Stimulated activated CD8-positive, alpha-beta memory T cell treated with anti-CD3 and anti-CD28 coated beads, Interleukin-2, amount 100 ng/mL, for 48 hours (primary cell): ENCODE measurements at regions not wholly inside any gene's neighbourhood (a gene's known extent, or its start where the extent isn't known, plus 50 kb on each side); places are given as distances from the start of the nearest gene placed in this dataset.

ENCODE experiments used
- DNase-seq, 2 donors: peaks; one replicate each; pipeline ENCODE4 v3.0.0-alpha.2; 2020; ENCODE audit warnings: low read depth in 2 of 2

DNA sequence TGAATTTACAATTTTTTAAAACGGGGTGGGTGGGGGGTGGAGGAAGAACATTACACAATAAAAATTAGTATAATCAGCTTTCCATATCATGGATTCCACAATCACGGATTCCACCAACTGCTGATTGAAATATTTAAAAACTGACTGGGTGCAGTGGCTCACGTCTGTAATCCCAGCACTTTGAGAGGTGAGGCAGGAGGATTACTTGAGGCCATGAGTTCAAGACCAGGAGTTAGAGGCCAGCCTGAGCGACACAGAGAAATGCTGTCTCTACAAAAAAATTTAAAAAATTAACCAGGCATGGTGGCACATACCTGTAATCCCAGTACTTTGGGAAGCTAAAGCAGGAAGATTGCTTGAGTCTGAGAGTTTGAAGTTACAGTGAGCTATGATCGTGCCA is 254.7 kb downstream of the ATG4C start:
- DNase-seq, result no peak

DNA sequence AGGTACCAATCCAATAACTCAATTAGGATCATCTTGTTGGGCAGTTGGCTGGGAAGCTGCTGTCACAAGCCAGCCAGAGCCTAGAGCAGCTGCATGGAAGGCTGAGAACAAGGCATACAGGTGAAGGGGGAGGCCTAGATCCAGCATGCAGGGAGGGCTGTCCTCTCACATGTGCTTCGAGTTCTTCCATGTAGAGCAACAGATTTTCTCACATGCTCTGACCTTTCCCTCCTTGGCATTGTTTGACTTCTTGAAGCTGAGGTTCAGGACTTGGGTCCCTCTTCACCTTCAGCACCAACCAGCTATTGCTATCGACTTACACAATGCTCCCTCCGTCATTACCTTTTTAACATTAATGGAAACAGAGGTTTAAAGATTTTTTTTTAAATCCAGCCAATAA is 257.7 kb downstream of the ATG4C start:
- DNase-seq, result no peak

DNA sequence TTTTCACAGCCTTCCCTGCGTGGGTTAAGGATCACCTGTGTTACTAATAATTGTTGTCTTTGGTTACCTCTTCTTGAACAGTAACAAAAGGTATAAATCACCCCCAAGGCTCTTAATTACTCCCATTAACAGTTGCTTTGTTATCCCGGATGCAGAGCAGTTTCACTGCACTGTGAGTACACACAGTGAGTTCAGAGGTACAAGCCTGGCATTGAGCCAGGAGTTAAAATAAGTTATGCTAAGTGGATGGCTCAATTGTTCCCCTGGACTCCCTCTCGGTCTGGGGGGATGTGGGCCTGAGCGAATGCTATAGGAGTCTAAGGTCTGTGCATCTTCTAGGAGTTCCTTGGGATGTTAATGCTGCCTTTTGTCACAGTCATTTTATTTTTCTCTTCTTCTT is 258.3 kb downstream of the ATG4C start:
- no peak for DNase-seq

DNA sequence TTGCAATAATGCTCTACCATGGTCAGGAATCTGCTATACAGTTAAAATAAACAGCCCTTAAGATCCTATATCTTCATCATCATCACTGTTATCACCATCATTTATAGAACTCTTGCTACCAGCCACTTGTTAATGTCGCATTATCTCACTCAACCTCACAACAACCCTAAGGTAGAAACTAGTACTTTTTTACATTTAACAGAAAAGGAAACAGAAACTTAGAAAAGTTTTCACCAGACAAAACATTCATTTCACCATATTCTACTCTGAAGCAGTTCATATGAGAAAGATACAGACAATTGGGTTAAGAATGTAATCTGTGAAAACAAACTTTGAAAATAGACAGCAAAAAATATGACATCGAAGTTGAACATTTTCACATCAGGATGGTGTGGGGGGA is 262.6 kb downstream of the ATG4C start:
- DNase-seq, result no peak

DNA sequence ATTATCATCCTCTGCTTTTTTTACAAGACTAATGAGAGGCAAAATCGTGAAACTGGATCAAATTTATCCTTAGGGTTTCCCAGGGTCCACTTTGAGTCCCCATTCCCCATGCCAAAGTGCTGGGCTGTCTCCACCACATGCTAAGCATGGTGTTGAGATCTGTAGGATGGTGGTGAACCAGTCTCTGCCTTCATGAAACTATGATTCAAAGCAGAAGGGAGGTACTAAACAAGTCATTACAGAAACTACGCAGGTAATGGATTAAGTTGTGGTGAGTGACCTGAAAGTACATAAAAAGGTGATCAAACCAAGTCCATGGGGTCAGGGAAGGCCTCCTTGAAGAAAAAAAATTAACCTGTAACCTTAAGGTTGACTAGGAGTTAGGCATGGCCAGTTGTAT is 265.2 kb downstream of the ATG4C start:
- no peak for DNase-seq

DNA sequence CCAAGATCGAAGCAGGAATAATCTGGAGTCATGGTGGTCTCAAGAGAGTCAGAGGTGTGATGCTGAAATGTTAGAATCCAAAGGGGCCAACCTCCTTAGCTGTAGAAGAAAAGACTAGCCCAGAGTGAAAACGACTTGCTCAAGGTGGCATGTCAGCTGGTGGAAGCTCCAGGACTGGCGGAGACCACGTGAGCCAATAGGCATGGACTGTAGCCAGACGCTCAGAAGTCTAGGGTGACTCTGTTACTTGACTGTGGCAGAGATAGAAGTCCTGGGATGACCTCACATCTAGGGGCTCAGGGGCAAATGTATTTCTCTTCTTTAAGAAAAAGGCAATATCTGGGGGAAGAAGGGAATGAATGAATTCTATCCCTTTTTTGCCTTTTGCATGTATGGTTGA is 267.4 kb downstream of the ATG4C start:
- no peak for DNase-seq

DNA sequence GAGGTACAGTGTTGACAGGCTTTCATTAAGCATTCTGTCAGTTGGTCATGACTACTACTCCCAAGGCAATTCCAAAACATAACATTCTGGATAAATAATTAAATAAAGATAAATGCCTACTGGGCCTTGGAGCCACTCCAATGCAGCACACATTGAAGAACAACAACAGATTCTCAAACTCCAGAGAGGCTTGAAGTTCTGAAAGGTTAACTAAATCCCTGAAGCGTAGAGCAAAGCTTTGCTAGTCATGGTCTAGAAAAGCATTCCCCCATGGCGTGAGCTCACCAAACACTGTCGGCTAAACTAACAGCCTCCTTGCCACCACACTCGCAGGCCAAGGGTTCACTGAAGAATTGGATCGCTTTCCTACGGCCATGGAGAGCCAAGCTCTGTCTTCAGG is 268.0 kb downstream of the ATG4C start:
- no peak for DNase-seq

DNA sequence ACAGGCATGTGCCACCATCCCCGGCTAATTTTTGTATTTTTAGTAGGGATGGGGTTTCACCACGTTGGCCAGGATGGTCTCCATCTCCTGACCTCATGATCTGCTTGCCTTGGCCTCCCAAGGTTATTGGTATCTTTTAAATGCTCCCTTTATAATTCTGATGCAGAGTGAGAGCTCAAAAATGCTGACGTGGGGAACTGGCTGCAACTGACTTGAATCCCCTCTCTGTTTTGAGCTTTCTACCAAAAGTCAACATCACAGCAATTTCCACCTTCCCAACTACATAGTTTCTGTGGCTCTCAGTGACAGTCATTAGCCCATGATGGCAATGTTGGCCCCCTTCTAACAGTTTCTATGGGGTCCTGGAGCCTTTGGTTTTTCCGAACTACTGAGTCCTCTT is 268.2 kb upstream of the FOXD3 start:
- no peak for DNase-seq

DNA sequence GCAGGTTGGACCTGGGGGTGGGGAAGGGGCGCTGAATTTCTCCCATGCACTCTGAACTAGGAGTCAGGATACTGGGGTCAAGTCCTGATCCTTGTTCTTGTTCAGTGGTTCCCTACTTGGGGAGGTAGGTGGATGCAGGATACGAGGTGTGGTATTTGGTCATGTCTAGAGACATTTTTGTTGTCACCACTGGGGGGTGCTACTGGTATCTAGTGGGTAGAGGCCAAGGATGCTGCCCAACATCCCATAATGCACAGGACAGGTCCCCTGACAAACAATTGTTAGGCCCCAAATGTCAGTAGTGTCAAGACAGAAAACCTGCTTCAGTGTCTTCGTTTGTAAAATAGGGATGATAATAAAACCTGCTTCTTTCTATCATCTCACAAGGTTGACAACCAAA is 259.0 kb upstream of the FOXD3 start:
- no peak for DNase-seq

DNA sequence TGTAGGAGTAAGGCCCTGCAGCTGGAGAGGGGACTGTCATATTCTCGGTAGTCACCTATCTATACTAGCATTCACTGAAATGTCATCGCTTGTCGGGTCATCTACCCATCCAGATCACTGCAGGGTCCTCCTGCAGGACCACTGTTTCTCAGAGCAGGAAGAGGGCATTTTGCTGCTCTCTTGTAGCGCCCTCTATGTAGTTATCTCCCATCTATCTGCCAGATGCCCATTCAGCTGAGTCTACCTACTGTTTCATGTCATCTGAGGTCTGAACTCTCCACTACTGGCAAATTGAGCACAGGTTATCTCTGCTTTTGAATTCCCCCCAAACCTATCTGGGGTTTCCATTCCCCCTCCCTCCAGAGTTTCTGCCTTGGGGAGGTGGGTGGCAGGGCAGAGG is 258.2 kb upstream of the FOXD3 start:
- no peak for DNase-seq

DNA sequence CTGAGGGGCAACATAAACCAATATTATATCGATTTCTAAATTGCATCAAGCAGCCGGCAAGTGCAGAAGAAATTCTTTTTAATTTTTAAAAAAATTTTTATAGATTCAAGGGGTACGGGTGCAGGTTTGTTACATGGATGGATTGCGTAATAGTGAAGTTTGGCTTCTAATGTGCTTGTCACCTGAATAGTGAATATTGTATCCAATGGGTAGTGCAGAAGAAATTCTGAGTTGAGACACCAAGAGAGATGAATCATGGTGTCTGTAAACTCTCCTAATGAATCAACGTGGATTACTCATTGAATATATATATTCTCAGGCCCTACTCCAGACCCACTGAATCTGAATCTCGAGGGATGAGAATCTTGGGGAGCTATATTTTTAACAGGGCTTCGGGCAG is 253.7 kb upstream of the FOXD3 start:
- no peak for DNase-seq

DNA sequence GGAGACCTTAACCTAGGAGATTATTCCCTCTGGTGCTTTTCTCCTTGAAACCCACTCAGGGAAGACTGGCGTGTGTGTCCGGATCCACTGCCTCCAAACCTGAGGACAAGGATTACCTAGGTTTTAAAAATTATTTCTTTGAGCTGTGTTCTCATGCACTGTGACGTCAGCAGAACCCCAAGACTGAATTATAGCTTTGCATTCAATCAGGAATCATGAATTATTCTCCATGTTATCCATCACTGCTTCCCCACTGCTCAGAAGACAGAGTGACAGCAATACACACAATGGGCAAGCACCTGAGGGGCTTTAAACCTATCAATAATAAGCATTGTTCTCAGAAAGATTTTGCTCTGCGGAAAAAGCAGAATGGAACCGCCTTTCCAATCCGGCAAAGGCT is 253.2 kb upstream of the FOXD3 start:
- no peak for DNase-seq

DNA sequence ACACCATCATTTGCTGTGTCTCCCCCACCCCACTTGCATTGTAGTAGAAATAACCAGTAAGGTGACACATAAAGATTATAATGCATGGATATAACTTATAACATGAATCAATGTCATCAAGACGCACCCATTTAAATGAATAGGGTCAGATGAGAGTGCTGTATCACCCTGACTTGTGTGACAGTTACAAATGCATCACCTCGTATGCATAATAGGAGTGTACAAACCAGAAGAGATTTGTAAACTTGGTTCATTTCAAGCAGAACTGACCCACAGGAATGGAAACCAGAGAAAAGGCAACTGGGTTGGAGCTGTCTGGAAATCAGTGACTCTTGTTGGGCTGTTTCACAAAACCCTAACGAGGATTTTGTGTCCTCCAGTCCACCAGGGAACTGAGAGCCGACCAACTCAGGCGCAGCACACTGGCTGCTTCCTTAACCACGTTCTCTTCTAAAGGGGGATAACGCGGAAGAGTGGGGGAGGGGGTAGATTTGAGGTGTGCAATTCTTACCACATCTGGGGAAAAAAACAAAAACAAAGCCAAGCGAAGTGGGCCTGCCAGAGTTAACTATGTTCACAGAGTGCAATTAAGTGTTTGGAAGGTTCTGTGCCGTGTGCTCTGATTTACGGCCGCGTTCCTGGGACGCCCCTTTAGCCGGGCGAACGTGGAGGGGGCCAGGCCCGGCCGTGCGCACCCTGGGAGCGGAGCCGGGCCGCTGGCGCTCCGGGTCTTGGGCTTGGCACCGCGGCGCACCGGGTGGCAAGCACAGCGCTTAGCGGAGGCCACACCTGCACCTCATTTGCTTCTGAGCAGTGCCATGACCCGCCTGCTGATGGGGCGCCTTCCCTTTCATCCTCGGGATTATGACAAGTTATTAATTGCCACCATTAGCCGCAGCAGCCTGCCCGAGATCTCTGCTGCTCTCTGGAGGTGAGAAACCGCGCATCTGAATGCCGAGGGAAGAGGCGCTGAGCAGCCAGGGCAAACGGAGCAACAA is 248.8 kb upstream of the FOXD3 start:
- no peak for DNase-seq

DNA sequence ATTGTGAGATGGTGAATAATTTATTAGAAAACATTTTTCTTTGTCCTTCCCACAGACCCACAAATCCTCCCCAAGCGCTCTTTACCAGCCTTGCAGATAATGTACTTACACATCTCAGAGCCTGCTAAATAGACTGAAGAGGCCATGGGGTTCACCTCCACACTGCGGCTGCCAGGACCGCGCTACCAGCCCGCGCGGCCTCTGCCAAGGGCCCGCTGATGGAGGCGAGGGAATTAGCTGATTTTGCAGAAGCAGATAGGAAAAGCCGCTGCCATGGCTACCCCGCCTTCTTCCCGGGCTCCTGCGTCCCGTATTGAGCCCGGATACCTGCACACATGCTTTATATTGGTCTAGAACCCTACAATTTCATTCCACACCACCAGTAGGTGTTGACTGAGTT is 248.0 kb upstream of the FOXD3 start:
- no peak for DNase-seq

DNA sequence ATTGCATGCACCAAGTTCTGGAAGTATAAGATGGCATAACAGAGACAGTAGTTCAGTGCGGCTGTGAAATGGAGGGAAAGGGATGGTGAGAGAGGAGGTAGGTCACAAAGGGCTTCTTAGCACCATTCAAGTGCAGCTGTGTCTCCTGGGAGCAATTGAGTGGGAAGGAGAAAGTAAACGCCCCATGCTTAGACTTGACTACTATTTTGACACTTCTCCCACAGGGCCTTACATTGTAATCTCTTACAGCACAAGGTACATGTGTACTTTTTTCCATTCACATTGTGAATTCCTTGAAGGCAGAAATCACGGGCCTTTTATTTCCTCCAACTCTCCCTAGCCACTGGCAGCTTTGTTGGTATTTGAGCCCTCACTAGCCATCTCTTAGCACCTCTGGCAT is 239.6 kb upstream of the FOXD3 start:
- no peak for DNase-seq

DNA sequence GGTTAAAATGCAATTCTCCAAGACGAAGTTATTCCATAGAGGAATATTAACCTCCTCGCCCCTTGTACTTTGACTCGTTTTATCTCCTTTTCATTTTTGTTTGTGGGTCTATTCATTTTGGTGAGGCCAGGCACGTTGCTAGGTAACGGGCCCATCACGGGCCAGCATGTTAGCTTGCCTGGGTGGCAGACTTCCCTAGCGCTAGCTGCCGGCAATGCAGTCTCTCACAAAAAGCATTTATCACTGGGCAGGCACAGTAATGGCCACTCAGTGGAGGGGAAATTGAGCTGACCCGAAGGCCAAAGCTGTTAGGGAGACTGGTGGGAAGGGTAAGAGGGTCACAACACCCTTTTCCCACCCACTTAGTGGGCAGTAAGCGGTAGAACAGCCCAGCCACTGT is 234.4 kb upstream of the FOXD3 start:
- DNase-seq, result no peak

DNA sequence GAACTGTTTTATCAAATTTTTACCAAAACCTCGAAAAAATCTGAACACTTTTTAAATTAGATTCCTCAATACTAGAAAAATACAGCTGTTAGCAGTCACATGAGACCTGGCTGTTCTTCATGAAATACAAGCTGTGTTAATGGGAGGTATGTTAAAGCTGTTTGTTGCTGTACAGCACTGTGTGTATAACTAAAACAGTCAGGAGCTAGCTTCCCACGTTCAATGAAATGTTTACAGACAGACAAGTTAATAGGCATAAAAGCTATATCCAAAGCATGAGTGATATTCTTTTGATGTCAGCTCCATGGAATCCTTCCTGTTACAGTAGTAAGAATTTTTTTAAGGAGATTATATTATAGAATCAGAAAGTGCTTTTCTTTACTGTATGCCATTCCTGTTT is 223.2 kb upstream of the FOXD3 start:
- no peak for DNase-seq

DNA sequence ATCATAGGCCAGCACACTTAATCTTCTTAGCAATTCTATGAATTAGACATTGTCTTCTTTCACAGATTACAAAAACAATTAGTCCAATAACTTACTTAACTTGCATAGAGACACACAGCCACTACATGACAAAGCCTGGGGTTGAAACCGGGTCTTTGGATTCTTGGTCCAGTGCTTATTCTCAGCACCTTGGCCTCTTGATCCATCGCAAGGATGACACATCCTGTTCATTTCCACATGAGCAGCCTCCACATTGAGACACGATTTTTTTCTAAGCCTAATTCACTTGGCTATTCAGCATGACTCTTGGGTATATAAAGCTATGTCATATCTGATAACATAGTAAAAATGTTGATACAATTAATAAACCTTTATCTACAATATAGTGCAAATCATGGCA is 221.0 kb upstream of the FOXD3 start:
- DNase-seq, result no peak

DNA sequence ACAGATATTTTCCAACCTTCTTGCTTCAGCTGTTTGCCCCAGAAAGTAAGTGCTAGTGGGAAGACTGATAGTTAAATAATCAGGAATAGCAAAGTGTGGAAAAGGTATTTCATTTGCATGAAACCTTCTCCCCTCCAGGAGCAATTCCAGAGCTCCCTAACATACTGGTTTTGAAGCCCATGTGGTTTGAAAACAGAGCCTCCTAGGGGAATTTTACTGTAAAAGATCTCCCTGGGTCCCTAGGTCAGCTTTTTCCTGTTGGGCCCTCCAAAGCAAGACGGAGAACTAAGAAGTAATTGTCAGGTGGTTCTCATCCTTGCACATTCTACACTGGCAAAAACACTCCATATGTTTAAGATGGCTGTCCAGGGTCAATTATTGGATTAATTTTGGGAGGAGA is 218.7 kb upstream of the FOXD3 start:
- no peak for DNase-seq

DNA sequence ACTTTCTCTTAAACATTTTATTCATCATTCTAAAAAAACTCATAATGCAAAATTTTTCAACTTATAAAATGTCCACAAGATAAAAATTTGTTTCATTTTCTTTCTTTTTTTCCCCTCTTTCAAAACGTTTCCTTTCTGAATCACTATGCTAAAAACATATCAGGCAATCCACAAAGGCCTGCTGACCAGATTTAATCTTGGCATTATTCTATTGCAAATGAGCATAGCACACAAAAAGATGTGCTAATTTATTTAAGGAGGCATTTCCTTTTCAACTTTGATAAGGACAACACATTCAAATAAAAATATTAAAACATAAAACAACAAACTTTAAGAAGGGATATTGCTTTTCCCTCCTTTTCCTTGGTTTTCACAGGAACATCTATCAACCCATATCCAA is 215.3 kb upstream of the FOXD3 start:
- no peak for DNase-seq

DNA sequence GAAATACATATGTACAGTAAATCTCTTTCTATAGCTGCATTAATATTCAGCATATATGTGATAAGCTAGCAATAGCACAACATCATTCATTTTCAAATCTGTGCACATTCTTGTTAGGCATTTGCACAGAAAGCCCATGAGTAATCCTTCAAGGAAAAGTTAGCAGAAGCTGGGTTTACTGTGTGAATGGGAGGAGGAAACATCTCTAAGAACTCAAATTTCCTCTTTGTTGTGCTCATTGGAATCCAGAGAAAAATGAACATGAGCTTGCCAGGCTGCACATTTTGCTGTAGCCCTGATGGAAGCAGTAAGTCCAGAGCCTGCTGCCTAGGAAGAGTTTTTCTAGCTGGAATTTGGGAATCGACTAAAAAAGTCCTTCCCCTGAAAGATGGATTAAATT is 214.2 kb upstream of the FOXD3 start:
- no peak for DNase-seq

DNA sequence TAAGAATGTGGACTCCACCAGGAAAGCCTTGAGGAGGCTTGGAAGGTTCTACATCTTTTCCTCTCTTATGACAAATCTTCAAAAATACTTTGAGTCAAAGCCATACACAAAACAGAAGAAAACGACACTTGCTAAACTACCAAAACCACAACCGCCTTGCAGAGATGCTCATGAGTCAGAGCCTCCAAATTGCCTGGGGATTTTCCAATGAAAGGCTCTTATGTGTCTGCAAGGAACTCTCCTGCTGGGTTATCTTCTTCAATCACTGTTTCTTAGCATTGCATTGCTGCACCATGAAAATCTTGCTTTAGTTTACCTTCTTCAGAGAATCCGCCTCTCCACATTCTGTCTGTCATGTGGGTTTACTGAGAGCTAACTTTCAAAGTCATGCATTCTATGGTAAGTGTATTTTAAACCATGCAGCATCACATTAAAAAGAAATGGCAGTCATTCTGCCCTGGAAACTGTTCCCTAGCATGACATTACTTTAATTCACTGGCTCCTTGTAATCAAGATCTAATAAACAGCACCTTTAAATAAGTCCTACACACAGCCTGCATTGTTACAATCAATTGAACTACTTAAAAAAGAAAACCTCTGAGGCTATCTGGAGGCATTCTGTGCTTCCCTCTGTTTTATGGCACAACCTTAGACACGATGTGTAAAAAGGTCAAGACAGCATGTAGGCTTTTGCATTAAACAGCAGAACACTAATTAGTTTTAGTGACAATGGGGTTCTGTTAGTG is 210.0 kb upstream of the FOXD3 start:
- DNase-seq, result no peak

DNA sequence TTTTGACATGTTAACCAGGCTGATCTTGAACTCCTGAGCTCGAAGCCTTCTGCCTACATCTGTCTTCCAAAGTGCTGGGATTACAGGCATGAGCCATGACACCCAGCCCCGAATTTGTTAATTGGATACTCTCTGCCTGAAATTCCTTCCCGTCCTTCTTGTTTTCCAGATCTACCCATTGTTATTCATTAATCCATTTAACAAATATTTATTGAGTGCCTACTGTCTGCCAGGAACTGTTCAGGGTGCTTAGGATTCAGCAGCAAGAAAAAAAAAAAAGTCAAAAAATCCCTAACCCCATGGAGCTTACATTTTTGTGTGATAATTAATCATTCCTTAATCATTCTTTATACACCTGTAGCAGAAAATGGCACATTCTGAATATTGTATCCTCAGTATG is 206.8 kb upstream of the FOXD3 start:
- DNase-seq, result no peak
